Keratinocyte (primary cell): ENCODE measurements at regions not wholly inside any gene's neighbourhood (a gene's known extent, or its start where the extent isn't known, plus 50 kb on each side); places are given as distances from the start of the nearest gene placed in this dataset.

Source experiments
- CTCF ChIP-seq, 3 experiments: IDR thresholded peaks in 1 of 3; conservative IDR thresholded peaks in 1 of 3; optimal IDR thresholded peaks in 1 of 3; 2 replicates in 2 of 3; 3 replicates in 1 of 3; pipeline versions ENCODE3 to v1.5.1; 2011; ENCODE audit warnings: low read length in 3 of 3, mild to moderate bottlenecking in 3 of 3, moderate library complexity in 2 of 3, control low read depth in 1 of 3, inconsistent platforms in 1 of 3; ENCODE audit not compliant: insufficient read depth in 2 of 3; ENCODE audit errors: extremely low read depth in 1 of 3
- EZH2 ChIP-seq: IDR thresholded peaks from one replicate; pipeline ENCODE4 v1.6.1; 2012; ENCODE audit warnings: inconsistent platforms, mild to moderate bottlenecking, low read length, moderate library complexity

GRCh38 chr11:70522309-70522592 is 123.9 kb downstream of the CTTN start:
- no peak for TF ChIP-seq CTCF (optimal IDR thresholded peaks at IDR 0.05 in 1 of 3, IDR thresholded peaks at IDR 0.05 in 1 of 3, conservative IDR thresholded peaks at IDR 0.05 in 1 of 3; ENCODE audit: extremely low read depth in 1 of 3, insufficient read depth in 2 of 3, low read length in 3 of 3)
- TF ChIP-seq EZH2: no peak
